ENCODE measurements at regions not wholly inside any gene's neighbourhood (a gene's known extent, or its start where the extent isn't known, plus 50 kb on each side); places are given as distances from the start of the nearest gene placed in this dataset.

- TF ChIP-seq, protein P1, sequence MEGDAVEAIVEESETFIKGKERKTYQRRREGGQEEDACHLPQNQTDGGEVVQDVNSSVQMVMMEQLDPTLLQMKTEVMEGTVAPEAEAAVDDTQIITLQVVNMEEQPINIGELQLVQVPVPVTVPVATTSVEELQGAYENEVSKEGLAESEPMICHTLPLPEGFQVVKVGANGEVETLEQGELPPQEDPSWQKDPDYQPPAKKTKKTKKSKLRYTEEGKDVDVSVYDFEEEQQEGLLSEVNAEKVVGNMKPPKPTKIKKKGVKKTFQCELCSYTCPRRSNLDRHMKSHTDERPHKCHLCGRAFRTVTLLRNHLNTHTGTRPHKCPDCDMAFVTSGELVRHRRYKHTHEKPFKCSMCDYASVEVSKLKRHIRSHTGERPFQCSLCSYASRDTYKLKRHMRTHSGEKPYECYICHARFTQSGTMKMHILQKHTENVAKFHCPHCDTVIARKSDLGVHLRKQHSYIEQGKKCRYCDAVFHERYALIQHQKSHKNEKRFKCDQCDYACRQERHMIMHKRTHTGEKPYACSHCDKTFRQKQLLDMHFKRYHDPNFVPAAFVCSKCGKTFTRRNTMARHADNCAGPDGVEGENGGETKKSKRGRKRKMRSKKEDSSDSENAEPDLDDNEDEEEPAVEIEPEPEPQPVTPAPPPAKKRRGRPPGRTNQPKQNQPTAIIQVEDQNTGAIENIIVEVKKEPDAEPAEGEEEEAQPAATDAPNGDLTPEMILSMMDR (IDR thresholded peaks at IDR 0.05) = no peak
- TF ChIP-seq RFX5 (IDR thresholded peaks at IDR 0.05) (no peak), POLR2A (IDR thresholded peaks at IDR 0.05; ENCODE audit: low read length) (no peak), SREBF2 (IDR thresholded peaks at IDR 0.05) (no peak), MYC (IDR thresholded peaks at IDR 0.05; ENCODE audit: borderline replicate concordance, low read length) (no peak), BHLHE40 (IDR thresholded peaks at IDR 0.05; ENCODE audit: low read depth, low read length) (no peak), MAZ (IDR thresholded peaks at IDR 0.05; ENCODE audit: borderline replicate concordance, low read depth, low read length) (no peak), ZNF302 (CRISPR knock-in tag; IDR thresholded peaks at IDR 0.05) (no peak), ZFP36 (IDR thresholded peaks at IDR 0.05; ENCODE audit: borderline replicate concordance, partially characterized antibody) (no peak)
- TF ChIP-seq, protein P2, sequence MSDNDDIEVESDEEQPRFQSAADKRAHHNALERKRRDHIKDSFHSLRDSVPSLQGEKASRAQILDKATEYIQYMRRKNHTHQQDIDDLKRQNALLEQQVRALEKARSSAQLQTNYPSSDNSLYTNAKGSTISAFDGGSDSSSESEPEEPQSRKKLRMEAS (IDR thresholded peaks at IDR 0.05) = no peak
- TF ChIP-seq, protein P3, sequence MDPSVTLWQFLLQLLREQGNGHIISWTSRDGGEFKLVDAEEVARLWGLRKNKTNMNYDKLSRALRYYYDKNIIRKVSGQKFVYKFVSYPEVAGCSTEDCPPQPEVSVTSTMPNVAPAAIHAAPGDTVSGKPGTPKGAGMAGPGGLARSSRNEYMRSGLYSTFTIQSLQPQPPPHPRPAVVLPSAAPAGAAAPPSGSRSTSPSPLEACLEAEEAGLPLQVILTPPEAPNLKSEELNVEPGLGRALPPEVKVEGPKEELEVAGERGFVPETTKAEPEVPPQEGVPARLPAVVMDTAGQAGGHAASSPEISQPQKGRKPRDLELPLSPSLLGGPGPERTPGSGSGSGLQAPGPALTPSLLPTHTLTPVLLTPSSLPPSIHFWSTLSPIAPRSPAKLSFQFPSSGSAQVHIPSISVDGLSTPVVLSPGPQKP (IDR thresholded peaks at IDR 0.05; ENCODE audit: low read depth, low read length) = no peak
- TF ChIP-seq, protein P4, sequence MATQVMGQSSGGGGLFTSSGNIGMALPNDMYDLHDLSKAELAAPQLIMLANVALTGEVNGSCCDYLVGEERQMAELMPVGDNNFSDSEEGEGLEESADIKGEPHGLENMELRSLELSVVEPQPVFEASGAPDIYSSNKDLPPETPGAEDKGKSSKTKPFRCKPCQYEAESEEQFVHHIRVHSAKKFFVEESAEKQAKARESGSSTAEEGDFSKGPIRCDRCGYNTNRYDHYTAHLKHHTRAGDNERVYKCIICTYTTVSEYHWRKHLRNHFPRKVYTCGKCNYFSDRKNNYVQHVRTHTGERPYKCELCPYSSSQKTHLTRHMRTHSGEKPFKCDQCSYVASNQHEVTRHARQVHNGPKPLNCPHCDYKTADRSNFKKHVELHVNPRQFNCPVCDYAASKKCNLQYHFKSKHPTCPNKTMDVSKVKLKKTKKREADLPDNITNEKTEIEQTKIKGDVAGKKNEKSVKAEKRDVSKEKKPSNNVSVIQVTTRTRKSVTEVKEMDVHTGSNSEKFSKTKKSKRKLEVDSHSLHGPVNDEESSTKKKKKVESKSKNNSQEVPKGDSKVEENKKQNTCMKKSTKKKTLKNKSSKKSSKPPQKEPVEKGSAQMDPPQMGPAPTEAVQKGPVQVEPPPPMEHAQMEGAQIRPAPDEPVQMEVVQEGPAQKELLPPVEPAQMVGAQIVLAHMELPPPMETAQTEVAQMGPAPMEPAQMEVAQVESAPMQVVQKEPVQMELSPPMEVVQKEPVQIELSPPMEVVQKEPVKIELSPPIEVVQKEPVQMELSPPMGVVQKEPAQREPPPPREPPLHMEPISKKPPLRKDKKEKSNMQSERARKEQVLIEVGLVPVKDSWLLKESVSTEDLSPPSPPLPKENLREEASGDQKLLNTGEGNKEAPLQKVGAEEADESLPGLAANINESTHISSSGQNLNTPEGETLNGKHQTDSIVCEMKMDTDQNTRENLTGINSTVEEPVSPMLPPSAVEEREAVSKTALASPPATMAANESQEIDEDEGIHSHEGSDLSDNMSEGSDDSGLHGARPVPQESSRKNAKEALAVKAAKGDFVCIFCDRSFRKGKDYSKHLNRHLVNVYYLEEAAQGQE (IDR thresholded peaks at IDR 0.05) = no peak
- TF ChIP-seq, protein P5, sequence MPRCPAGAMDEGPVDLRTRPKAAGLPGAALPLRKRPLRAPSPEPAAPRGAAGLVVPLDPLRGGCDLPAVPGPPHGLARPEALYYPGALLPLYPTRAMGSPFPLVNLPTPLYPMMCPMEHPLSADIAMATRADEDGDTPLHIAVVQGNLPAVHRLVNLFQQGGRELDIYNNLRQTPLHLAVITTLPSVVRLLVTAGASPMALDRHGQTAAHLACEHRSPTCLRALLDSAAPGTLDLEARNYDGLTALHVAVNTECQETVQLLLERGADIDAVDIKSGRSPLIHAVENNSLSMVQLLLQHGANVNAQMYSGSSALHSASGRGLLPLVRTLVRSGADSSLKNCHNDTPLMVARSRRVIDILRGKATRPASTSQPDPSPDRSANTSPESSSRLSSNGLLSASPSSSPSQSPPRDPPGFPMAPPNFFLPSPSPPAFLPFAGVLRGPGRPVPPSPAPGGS (IDR thresholded peaks at IDR 0.05) = no peak
- TF ChIP-seq, protein P6, sequence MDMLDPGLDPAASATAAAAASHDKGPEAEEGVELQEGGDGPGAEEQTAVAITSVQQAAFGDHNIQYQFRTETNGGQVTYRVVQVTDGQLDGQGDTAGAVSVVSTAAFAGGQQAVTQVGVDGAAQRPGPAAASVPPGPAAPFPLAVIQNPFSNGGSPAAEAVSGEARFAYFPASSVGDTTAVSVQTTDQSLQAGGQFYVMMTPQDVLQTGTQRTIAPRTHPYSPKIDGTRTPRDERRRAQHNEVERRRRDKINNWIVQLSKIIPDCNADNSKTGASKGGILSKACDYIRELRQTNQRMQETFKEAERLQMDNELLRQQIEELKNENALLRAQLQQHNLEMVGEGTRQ (IDR thresholded peaks at IDR 0.05) = no peak
Observed at GRCh38 chr2:159872353-159872752, 74.3 kb upstream of the CD302 start.

All from A549 (cell line).